ENCODE measurements at regions not wholly inside any gene's neighbourhood (a gene's known extent, or its start where the extent isn't known, plus 50 kb on each side); places are given as distances from the start of the nearest gene placed in this dataset.

GRCh38 chr20:53711333-53712211, 117.9 kb upstream of the ZNF217 start:
- no peak for ATAC-seq (replicated peaks)
- no peaks in the 10 kb centered on the region for H3K9me3 Mint-ChIP-seq
- no peaks in the 10 kb centered on the region for H3K36me3 Mint-ChIP-seq (ENCODE audit: low read depth)
- no peaks in the 10 kb centered on the region for H3K27me3 Mint-ChIP-seq
- H3K4me3 Mint-ChIP-seq, result no peak overlapping the region
- peaks cover 26% of the 10 kb centered on the region for H3K4me1 Mint-ChIP-seq
- H3K27ac Mint-ChIP-seq, result no peak overlapping the region

GRCh38 chr20:53708129-53708968, 114.7 kb upstream of the ZNF217 start:
- H3K4me1 Mint-ChIP-seq, result peaks cover 31% of the 10 kb centered on the region
- peak; percentile 89 for ATAC-seq (replicated peaks)

GRCh38 chr20:53707371-53708055, 113.9 kb upstream of the ZNF217 start:
- H3K27me3 Mint-ChIP-seq, result no peaks in the 10 kb centered on the region
- H3K4me3 Mint-ChIP-seq, result peak overlapping the region; percentile 76
- peaks cover 31% of the 10 kb centered on the region for H3K4me1 Mint-ChIP-seq
- H3K9me3 Mint-ChIP-seq, result no peaks in the 10 kb centered on the region
- peak overlapping the region; percentile 85 for H3K27ac Mint-ChIP-seq
- H3K36me3 Mint-ChIP-seq (ENCODE audit: low read depth), result no peaks in the 10 kb centered on the region
- ATAC-seq (replicated peaks), result peak; percentile 70

More at GRCh38 chr20:53708129-53708968, 114.7 kb upstream of the ZNF217 start:
- peak overlapping the region; percentile 85 for H3K27ac Mint-ChIP-seq
- H3K27me3 Mint-ChIP-seq, result no peaks in the 10 kb centered on the region
- H3K9me3 Mint-ChIP-seq, result no peaks in the 10 kb centered on the region
- peak overlapping the region; percentile 76 for H3K4me3 Mint-ChIP-seq
- H3K36me3 Mint-ChIP-seq (ENCODE audit: low read depth), result no peaks in the 10 kb centered on the region

GRCh38 chr20:53706466-53707370, 113.1 kb upstream of the ZNF217 start:
- H3K4me1 Mint-ChIP-seq, result peaks cover 31% of the 10 kb centered on the region
- H3K9me3 Mint-ChIP-seq, result no peaks in the 10 kb centered on the region
- H3K36me3 Mint-ChIP-seq (ENCODE audit: low read depth), result no peaks in the 10 kb centered on the region
- ATAC-seq (replicated peaks), result peak; percentile 15
- H3K27me3 Mint-ChIP-seq, result no peaks in the 10 kb centered on the region
- H3K4me3 Mint-ChIP-seq, result peak overlapping the region; percentile 76
- peak overlapping the region; percentile 85 for H3K27ac Mint-ChIP-seq

DNA sequence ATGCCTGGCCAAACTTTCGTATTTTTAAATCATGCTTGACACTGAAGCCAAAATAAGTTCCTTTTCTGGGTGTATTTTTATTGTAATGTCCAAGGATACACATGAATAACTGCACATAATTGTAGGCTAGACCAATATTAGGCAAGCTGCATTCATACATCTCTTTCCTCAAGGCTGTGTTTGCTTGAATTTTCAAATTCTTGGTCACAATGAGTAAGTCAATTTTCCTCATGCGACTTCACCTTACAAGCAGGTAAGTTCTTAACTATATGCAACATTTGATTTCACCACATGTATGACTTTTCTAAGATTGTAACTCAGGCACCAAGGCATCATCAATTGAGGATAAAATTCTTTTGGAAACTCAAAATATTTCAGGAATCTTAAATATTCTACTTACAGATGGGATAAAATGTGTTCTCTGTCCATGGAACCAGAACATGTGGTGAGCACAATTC, 112.4 kb upstream of the ZNF217 start:
- Mint-ChIP-seq H3K4me3 (peak overlapping the region; percentile 76), H3K9me3 (no peaks in the 10 kb centered on the region), H3K27me3 (no peaks in the 10 kb centered on the region), H3K4me1 (peaks cover 34% of the 10 kb centered on the region), H3K27ac (peak overlapping the region; percentile 85), H3K36me3 (ENCODE audit: low read depth) (no peaks in the 10 kb centered on the region)
- ATAC-seq (replicated peaks), result no peak

- Mint-ChIP-seq H3K36me3 (ENCODE audit: low read depth) (no peaks in the 10 kb centered on the region), H3K4me3 (no peak overlapping the region), H3K27ac (no peak overlapping the region), H3K27me3 (no peaks in the 10 kb centered on the region), H3K9me3 (no peaks in the 10 kb centered on the region), H3K4me1 (peaks cover 23% of the 10 kb centered on the region)
- ATAC-seq (replicated peaks), result no peak
Measured at GRCh38 chr20:53702617-53703016, 109.0 kb upstream of the ZNF217 start.

GRCh38 chr20:53699906-53700305, 106.3 kb upstream of the ZNF217 start:
- Mint-ChIP-seq H3K4me3 (no peak overlapping the region), H3K36me3 (ENCODE audit: low read depth) (no peaks in the 10 kb centered on the region), H3K27ac (no peak overlapping the region), H3K9me3 (no peaks in the 10 kb centered on the region), H3K27me3 (no peaks in the 10 kb centered on the region), H3K4me1 (peaks cover 7% of the 10 kb centered on the region)
- no peak for ATAC-seq (replicated peaks)

- ATAC-seq (replicated peaks), result no peak
- Mint-ChIP-seq H3K27me3 (no peaks in the 10 kb centered on the region), H3K4me1 (peaks cover 7% of the 10 kb centered on the region), H3K36me3 (ENCODE audit: low read depth) (no peaks in the 10 kb centered on the region), H3K4me3 (no peak overlapping the region), H3K27ac (no peak overlapping the region), H3K9me3 (no peaks in the 10 kb centered on the region)
Measured at GRCh38 chr20:53699085-53699674, 105.5 kb upstream of the ZNF217 start.

GRCh38 chr20:53698371-53698978, 104.8 kb upstream of the ZNF217 start:
- H3K27me3 Mint-ChIP-seq, result no peaks in the 10 kb centered on the region
- no peak overlapping the region for H3K27ac Mint-ChIP-seq
- no peak overlapping the region for H3K4me3 Mint-ChIP-seq
- no peaks in the 10 kb centered on the region for H3K36me3 Mint-ChIP-seq (ENCODE audit: low read depth)
- ATAC-seq (replicated peaks), result no peak
- H3K9me3 Mint-ChIP-seq, result no peaks in the 10 kb centered on the region
- H3K4me1 Mint-ChIP-seq, result peaks cover 7% of the 10 kb centered on the region

DNA sequence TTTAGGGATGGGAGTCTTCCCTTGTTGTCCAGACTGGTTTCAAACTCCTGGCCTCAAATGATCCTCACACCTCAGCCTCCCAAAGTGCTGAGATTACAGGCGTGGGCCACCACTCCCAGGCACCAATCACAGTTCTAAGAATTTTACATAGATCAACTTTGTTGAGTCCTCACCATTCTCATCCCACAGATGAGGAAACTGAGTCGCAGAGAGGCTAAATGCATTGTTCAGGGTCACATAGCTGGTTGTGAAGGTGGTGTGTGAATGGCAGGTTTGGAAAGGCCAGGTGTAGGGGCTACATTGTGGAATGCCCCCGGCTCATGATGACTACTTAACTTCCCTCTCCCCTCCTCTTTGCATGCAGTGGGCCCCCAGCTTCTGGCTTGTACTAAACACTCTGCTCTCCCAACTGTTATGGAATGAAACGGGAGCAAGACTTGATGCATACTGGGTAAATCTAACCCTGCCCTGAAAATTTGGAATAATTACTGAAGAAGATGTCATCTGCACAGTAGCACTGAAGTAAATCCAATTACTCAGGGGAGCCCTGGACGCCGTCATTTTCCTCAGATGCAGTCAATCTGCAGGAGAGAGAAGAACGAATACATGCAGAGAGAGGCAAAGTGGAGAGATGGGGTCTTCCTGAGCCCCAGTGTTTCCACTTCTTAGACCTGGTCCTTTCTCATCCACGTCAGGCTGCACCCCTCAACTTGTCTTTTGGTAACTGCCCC, 102.3 kb upstream of the ZNF217 start:
- Mint-ChIP-seq H3K36me3 (ENCODE audit: low read depth) (no peaks in the 10 kb centered on the region), H3K27me3 (no peaks in the 10 kb centered on the region), H3K27ac (no peak overlapping the region), H3K4me3 (no peak overlapping the region), H3K4me1 (peaks cover 8% of the 10 kb centered on the region), H3K9me3 (no peaks in the 10 kb centered on the region)
- ATAC-seq (replicated peaks), result no peak

GRCh38 chr20:53693262-53693871, 99.7 kb upstream of the ZNF217 start:
- Mint-ChIP-seq H3K27me3 (no peaks in the 10 kb centered on the region), H3K27ac (peak overlapping the region; percentile 17), H3K4me1 (peaks cover 5% of the 10 kb centered on the region), H3K9me3 (no peaks in the 10 kb centered on the region), H3K4me3 (peak overlapping the region; percentile 50), H3K36me3 (ENCODE audit: low read depth) (no peaks in the 10 kb centered on the region)
- peak; percentile 23 for ATAC-seq (replicated peaks)

- peak; percentile 71 for ATAC-seq (replicated peaks)
- Mint-ChIP-seq H3K27me3 (no peaks in the 10 kb centered on the region), H3K36me3 (ENCODE audit: low read depth) (no peaks in the 10 kb centered on the region), H3K9me3 (no peaks in the 10 kb centered on the region), H3K4me1 (peaks cover 5% of the 10 kb centered on the region), H3K4me3 (peak overlapping the region; percentile 50), H3K27ac (no peak overlapping the region)
Measured at GRCh38 chr20:53692465-53693067, 98.9 kb upstream of the ZNF217 start.

Data from activated T-helper 17 cell treated with anti-CD3 and anti-CD28 coated beads, Interleukin-2, amount 50 U/mL, for 72 hours (primary cell).